ENCODE measurements at regions not wholly inside any gene's neighbourhood (a gene's known extent, or its start where the extent isn't known, plus 50 kb on each side); places are given as distances from the start of the nearest gene placed in this dataset.

DNA sequence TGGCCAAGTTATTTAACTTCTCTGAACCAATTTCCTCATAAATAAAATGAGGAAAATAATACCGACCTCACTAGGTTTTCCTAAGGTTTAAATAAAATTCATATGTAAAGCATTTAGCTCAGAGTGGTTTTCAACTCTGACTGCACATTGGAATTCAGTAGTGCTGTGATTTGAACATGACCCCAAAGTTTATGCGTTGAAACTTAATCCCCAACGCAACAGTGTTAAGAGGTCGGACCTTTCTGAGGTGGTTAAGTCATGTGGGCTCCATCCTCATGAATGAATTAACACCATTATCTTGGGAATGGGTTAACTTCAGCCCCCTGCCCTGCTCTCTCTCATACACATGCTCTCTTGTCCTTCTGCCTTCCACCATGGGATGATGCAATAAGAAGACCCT lies 322.2 kb downstream of the AASDHPPT start:
- no peak for DNase-seq

DNA sequence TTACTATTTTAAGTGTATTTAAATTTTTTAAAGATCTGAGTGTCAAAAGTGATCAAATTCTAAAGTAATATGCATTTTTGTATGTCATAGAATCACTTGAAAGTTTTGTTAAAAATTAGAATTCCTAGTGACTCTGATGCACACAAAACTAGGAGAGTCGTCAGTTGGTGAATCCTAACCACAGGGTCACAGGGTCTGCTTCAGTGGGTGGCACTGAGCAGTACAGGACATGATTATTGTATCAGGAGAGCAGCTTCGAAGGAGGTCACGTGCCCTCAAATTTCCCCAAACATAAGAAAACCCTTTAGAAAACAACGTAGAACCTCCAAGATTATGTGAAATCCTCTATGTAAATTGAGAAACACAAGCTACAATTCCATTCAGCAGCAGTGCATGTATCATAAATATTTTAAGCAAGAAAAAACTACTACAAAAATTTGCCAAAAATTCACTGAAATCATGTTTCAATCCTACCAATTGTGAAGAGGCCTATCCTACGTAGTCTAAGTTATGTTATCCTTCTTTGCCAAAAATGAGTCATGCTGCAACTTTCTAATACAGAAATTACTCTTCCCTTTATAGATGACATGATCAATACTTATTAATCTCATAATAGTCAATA lies 323.6 kb downstream of the AASDHPPT start:
- DNase-seq, result no peak

- DNase-seq, result no peak
These were observed 326.3 kb downstream of the AASDHPPT start for GRCh38 chr11:106403751-106404150.

DNA sequence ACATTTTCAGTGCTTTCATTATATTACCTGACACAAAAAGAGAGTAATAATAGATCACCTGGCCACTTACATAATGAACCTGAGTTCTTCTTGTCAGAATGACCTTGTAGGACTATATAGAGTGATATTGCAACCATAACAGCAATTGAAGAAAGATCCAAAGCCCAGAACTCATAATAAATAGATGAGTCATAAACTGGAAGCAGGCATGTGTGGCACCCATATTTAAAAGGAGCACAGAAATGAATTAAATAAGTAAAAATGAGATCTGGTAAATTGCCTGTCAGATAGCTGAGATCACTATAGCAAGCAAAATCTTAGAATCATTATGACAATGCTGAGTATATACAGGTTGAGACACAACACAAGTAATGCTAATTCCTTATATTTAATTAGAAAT lies 331.8 kb downstream of the AASDHPPT start:
- no peak for DNase-seq

DNA sequence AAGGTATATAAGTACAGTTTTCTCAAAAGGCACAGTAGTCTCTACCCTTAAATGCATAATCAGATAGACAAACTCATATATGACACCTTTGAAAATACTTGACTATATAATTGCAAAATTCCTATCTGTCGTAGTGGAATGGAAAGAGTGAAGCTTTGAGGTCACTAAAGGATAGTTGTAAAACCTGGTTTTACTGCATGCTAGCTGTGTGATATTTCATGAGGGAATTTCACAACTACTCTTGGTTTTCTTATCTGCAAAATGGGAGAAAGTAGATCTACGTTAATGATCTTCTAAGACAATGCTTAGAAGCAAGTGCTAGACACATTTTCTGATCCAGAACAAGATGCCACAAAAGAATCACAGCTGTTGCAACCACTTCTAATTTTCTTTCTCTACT lies 332.2 kb downstream of the AASDHPPT start:
- no peak for DNase-seq

- no peak for DNase-seq
These were observed 333.4 kb downstream of the AASDHPPT start for GRCh38 chr11:106410902-106411301.

DNA sequence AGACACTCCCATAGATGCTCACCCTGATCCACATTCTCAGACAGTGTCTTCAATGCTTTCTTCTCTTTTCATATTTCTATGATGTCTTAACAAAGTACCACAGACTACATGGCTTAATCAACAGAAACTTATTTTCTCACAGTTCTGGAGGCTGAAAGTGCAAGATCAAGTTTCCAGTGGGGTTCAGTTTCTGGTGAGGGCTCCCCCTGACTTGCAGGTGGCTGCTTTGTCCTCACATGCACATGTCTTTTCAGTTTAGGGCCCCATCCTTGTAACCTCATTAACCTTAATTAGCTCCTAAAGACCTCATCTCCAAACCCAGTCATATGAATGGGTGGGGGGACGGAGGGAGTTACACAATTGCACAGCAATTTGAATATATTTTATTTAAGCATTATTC lies 335.8 kb downstream of the AASDHPPT start:
- no peak for DNase-seq

- DNase-seq, result no peak
These were observed 338.0 kb downstream of the AASDHPPT start for GRCh38 chr11:106415510-106415909.

DNA sequence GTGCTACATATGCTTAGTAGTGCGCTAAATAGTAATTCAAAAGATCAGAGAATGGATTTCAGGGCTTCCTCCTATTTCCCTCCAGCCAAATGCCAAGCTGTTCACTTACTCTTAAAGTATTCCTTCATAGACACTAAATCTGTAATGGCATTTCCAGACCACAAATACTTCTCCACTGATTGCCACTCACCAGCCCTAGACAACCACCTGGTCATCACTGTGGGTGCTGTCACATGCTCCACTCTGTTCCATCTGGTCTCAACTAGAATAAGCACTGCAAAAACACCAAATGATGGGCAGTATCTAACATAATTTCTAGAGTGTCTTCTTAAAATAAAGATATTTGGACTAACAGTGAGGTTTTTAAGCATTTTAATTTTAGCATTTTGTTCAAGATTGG lies 341.3 kb downstream of the AASDHPPT start:
- no peak for DNase-seq

GRCh38 chr11:106420048-106420665 lies 342.7 kb downstream of the AASDHPPT start:
- no peak for DNase-seq

- no peak for DNase-seq
These were observed 343.2 kb downstream of the AASDHPPT start for GRCh38 chr11:106420686-106421085.

- no peak for DNase-seq
These were observed 344.3 kb downstream of the AASDHPPT start for GRCh38 chr11:106421676-106422292.

- DNase-seq, result no peak
These were observed 345.1 kb downstream of the AASDHPPT start for GRCh38 chr11:106422583-106422982.

- no peak for DNase-seq
These were observed 346.6 kb downstream of the AASDHPPT start for GRCh38 chr11:106424111-106424510.

- no peak for DNase-seq
These were observed 348.4 kb downstream of the AASDHPPT start for GRCh38 chr11:106425819-106426218.

DNA sequence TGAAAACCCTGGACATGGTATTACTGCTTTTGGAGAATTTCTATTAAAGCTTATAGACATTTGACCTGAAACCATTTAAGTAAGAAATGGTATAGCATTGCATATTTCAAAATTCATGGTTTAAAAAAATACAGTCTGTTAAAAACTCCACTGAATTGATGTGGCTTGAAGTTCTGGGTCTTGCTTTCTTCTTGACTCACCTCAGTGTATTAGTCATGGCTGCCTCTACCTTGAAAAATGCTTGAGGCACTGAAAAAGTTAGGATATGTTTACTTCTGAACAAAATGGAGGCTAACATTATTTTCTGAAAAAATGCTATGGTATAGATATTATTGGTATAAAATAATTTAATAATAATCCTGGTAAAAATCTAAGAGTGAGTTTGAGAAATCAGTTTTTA lies 349.2 kb downstream of the AASDHPPT start:
- DNase-seq, result no peak

- DNase-seq, result no peak
These were observed 350.3 kb downstream of the AASDHPPT start for GRCh38 chr11:106427736-106428135.

DNA sequence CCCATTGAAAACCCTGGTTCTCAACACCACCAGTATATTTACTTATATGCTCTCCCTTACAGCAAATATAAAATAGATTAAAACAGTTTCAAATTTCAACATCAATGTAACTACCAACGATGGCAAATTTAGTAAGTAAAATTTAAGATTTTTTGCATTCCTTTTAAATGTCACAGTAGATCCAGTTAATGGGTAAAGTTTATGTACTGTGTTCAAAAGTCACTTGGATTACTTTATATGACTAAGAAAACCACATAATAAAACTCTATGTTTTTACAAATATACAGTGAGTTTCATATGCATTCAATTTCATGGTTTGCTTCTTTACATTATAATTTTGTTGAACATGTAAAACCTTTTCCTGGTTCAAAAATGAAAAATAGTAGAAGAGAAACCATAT lies 364.6 kb downstream of the AASDHPPT start:
- no peak for DNase-seq

DNA sequence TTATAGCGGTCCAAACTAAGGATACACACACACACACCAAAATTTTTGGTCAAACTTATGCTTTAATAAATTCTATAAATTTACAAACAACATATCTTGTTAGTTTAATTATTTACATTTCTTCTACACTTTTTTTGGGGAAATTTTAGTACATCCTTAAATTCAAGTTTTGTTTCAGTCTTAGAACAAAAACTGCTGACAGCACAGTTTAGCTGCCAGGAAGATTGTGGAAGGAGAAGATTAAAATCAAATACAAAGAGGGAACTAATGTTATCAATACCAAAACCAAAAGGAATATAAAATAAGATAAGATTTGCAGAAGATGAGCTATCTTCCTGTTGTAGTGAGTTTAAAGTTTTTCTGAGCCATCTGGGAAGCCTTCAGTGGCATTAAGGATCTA lies 368.8 kb downstream of the AASDHPPT start:
- no peak for DNase-seq

DNA sequence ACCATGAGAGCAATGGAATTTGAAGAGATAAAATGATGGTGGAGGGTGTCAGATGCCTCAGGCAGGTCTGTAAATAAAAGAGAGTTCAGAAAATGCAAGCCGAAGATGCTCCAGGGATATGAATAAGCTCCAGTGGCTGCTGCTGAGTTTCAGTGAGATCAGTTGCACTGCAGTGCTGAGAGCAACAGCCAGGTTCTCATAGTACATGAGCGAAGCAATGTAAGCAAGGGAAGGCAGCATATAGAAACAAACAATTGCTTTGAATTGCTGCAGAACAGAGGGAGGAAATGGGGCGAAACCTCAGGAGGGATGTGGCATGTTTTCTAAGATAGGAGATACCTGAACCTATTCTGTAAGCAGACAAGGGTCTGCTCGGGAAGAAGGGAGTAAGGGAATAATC lies 369.5 kb downstream of the AASDHPPT start:
- peak in 4 of 56 donors; percentile 0 to 17 (median 6) for DNase-seq

DNA sequence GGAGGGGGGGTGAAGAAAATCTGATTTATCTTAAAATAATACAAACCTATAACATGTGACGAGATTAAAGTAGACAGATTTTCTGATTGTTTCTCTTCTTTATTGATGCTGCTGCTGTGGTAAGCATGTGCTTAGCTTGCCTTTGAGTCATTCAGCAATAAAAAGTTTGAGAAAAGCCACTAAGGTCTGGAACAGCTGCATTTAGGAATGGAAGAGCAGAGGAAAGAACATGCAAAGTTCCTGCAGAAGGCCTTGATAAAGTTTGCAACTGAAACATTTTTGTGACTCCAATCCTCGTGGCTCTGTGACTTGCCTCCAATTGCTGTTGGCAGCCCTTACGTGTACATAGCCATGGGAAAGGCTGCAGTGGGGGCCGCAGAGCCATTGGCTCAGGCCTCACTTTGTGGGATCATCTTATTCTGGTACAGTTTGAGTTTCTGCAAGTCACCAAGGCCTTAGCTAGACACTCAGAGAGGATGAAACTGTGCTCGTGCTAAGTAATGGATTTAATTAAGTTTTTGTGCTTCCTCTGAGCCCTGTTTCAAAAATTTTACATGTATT lies 370.2 kb downstream of the AASDHPPT start:
- no peak for DNase-seq

- no peak for DNase-seq
These were observed 372.3 kb downstream of the AASDHPPT start for GRCh38 chr11:106449763-106450162.

Data from amygdala (tissue), 56 donors.